ENCODE measurements at regions not wholly inside any gene's neighbourhood (a gene's known extent, or its start where the extent isn't known, plus 50 kb on each side); places are given as distances from the start of the nearest gene placed in this dataset.

DNA sequence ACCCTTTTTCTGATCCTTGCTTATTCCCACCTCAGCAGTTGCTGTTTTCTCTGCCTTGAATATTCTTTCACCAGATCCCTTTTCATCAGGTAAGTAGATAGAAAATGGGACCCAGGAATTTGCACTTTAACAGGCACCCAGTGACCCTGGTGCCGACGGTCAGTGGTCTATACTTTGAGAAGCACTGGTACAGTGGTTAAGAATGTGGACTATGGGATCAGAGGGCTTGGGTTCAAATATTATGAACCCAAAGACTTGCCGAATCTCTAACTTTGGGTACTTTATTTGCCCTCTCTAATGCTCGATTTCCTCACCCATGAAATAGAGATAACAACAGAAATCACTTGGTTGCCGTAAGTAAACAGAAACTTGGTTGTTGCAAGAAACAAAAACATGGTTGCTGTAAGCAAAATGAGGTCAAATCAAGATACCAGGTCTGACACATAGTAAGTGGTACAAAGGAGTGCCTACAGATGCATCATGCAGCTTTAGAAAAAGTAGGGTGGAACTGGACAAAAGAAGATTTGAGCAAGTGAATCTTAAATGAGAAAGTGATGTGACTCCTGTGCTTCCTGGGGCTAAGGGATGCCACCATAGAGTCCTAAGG lies 69.5 kb upstream of the GLS start:
- DNase-seq = no peak

DNA sequence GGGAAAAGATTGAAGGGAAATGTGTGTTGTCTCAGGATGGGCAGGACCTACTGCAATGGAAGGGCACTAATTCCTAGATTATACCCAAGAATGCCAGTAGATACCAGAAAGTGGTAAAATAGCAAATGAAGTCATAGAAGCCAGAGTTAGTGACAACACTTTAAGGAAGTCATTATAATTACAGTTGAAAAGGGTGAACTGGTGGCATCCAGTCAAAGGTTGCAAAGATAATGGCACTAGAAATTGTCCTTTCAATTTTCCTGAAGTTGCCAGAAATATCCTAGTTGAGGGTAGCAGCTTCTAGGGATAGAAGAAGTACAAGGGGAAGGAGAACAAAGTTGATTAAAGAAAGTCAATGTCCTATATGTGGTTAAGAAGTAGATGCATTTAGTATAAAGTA lies 68.8 kb upstream of the GLS start:
- DNase-seq = no peak

DNA sequence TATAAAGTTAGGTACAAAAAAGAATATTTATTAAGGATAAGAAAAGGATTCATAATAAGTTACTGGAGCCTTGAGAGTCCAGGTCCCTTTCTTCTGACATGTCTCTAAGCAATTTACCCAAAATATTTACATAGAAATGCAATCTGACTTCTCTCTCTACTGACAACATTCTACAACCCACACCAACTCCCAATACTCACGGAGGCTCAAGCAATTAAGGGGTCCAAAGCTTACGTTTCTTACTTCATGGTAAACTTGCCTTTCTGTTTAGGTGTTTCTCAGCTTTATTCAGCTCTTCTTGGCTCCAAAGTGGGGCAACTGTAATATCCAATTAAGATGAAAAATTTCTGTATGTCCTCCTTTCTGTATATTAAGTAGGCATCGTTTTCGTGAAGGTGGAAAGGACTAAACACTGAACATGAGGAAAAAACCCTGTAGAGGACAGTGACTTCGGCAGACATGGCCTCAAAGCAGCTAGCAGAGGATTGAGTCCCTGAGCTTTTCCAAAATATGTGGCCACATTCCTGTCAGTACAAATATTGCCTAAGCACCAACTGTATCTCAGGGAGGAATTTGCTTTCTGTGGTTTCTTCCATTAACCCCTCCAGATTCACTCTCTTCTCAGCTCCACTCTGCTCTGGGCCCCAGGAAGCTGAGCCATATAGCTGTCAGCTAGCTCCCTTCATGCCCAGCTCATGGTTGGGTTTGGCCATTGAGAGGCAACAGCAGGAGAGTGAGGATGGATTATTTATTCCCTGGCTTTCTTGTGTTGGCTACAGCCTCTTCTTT lies 67.9 kb upstream of the GLS start:
- DNase-seq = no peak

DNA sequence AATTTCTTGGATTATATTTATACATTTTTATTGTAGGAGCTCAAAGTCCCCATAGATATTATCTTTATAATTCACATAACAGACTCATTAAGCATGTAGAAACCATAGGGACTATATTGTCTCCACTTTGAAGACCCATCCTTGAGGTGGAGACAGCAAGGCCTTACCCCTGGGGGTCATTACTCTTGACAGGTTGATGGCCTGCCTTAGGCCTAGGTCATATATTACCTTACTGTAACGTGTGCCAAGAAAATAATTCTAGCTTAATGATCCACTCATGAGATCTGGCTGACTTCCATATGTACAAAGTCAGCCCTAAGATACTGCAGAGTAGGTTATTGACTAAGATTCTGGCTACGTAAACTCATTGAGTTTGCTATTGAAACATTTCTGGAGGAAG lies 65.4 kb upstream of the GLS start:
- no peak for DNase-seq

GRCh38 chr2:190817082-190817481 lies 63.5 kb upstream of the GLS start:
- no peak for DNase-seq

- DNase-seq = no peak
These were observed 60.8 kb upstream of the GLS start for GRCh38 chr2:190819840-190820301.

DNA sequence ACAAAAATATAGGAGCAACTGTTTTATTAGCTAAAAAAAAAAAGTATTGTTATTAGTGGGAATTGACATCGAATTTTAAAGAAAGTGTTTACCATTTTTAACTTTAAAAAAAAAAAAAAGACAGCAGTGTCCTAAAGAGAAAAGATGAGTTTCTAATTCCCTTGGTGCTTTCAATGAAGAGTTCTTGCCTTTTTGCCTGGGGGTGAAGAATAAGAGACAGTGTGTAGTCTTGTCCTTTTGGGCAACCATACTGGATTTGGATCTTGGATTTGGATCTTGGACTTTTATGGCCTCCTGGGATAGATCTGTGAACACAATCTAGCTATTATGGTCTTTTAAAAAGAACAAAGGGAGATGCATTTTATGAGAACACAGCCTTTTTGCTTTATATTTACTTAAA lies 60.2 kb upstream of the GLS start:
- DNase-seq = no peak

GRCh38 chr2:190822043-190822442 lies 58.6 kb upstream of the GLS start:
- DNase-seq = no peak

GRCh38 chr2:190827720-190828119 lies 52.9 kb upstream of the GLS start:
- DNase-seq = no peak

DNA sequence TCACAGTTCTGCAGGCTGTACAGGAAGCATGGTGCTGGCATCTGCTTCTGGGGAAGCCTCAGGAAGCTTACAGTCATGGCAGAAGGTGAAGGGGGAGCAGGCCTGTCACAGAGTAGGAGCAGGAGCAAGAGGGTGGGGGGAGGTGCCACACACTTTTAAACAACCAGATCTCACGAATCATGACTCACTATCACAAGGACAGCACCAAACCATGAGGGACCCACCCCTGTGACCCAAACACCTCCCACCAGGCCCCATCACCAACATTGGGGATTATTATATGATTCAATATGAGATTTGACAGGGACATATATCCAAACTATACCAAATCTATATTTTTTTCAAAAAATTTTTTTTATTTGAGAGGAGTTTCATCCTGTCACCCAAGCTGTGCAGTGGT lies 51.0 kb upstream of the GLS start:
- no peak for DNase-seq

Measured in NCI-H2081 treated with DMSO at 0.1 percent for 48 hours (cell line).